ENCODE measurements at regions not wholly inside any gene's neighbourhood (a gene's known extent, or its start where the extent isn't known, plus 50 kb on each side); places are given as distances from the start of the nearest gene placed in this dataset.

- no peak for ATAC-seq
Measured at GRCh38 chr22:49657974-49658590, 169.6 kb downstream of the BRD1 start.

GRCh38 chr22:49657275-49657973 lies 170.2 kb downstream of the BRD1 start:
- ATAC-seq, result peak; percentile 78 to 83

- ATAC-seq, result peak; percentile 76 to 80
Measured at GRCh38 chr22:49656883-49657274, 170.8 kb downstream of the BRD1 start.

- no peak for ATAC-seq
Measured at GRCh38 chr22:49656291-49656851, 171.3 kb downstream of the BRD1 start.

GRCh38 chr22:49655168-49655812 lies 172.4 kb downstream of the BRD1 start:
- no peak for ATAC-seq

- no peak for ATAC-seq
Measured at GRCh38 chr22:49650336-49651241, 177.1 kb downstream of the BRD1 start.

- no peak for ATAC-seq
Measured at GRCh38 chr22:49649166-49650068, 178.3 kb downstream of the BRD1 start.

GRCh38 chr22:49648053-49648452 lies 179.6 kb downstream of the BRD1 start:
- no peak for ATAC-seq

- ATAC-seq, result no peak
Measured at GRCh38 chr22:49647627-49648026, 180.0 kb downstream of the BRD1 start.

GRCh38 chr22:49646876-49647275 lies 180.8 kb downstream of the BRD1 start:
- ATAC-seq, result no peak

GRCh38 chr22:49645791-49646550 lies 181.7 kb downstream of the BRD1 start:
- ATAC-seq, result no peak

- no peak for ATAC-seq
Measured at GRCh38 chr22:49645257-49645656, 182.4 kb downstream of the BRD1 start.

- ATAC-seq, result no peak
Measured at GRCh38 chr22:49643998-49644397, 183.7 kb downstream of the BRD1 start.

- ATAC-seq, result no peak
Measured at GRCh38 chr22:49643466-49643865, 184.2 kb downstream of the BRD1 start.

GRCh38 chr22:49642741-49643140 lies 184.9 kb downstream of the BRD1 start:
- no peak for ATAC-seq

GRCh38 chr22:49642331-49642730 lies 185.3 kb downstream of the BRD1 start:
- ATAC-seq, result no peak

GRCh38 chr22:49641770-49642313 lies 185.8 kb downstream of the BRD1 start:
- ATAC-seq, result no peak

- ATAC-seq, result no peak
Measured at GRCh38 chr22:49640366-49641095, 187.1 kb downstream of the BRD1 start.

- ATAC-seq, result no peak
Measured at GRCh38 chr22:49639956-49640355, 187.7 kb downstream of the BRD1 start.

GRCh38 chr22:49638788-49639187 lies 188.9 kb downstream of the BRD1 start:
- no peak for ATAC-seq

Data from activated CD4-positive, CD25-positive, alpha-beta regulatory T cell treated with anti-CD3 and anti-CD28 coated beads, Interleukin-2, amount 50 U/mL, for 24 hours (primary cell).